Activated naive CD8-positive, alpha-beta T cell (primary cell): ENCODE measurements at regions not wholly inside any gene's neighbourhood (a gene's known extent, or its start where the extent isn't known, plus 50 kb on each side); places are given as distances from the start of the nearest gene placed in this dataset.
"Not testable (repeated sequence)": the region's sequence is repeated elsewhere in the genome, so short reads cannot be mapped to it uniquely, and the experiment has no call there.

Experiments
- H3K27ac Mint-ChIP-seq: one replicate; pipeline ENCODE4 v1.8.0; 2021; ENCODE audit warnings: mixed read lengths
- H3K27me3 Mint-ChIP-seq: one replicate; pipeline ENCODE4 v1.8.0; 2021; ENCODE audit warnings: mixed read lengths
- H3K36me3 Mint-ChIP-seq: one replicate; pipeline ENCODE4 v1.8.0; 2021; ENCODE audit warnings: mixed read lengths
- H3K4me1 Mint-ChIP-seq: one replicate; pipeline ENCODE4 v1.8.0; 2021; ENCODE audit warnings: low read depth, mixed read lengths
- H3K4me3 Mint-ChIP-seq: one replicate; pipeline ENCODE4 v1.8.0; 2021; ENCODE audit warnings: mild to moderate bottlenecking, mixed read lengths
- H3K9me3 Mint-ChIP-seq: one replicate; pipeline ENCODE4 v1.8.0; 2021; ENCODE audit warnings: low read depth, mixed read lengths

GRCh38 chr7:69412331-69413146 is 185.7 kb upstream of the AUTS2 start:
- Mint-ChIP-seq H3K27me3 (no peaks in the 10 kb centered on the region), H3K4me1 (peaks cover 3% of the 10 kb centered on the region), H3K4me3 (no peak overlapping the region), H3K9me3 (peaks cover 11% of the 10 kb centered on the region), H3K27ac (no peak overlapping the region), H3K36me3 (no peaks in the 10 kb centered on the region)

- H3K4me3 Mint-ChIP-seq: no peak overlapping the region
- no peaks in the 10 kb centered on the region for H3K27me3 Mint-ChIP-seq
- H3K9me3 Mint-ChIP-seq: peaks cover 14% of the 10 kb centered on the region
- peaks cover 3% of the 10 kb centered on the region for H3K4me1 Mint-ChIP-seq
- no peak overlapping the region for H3K27ac Mint-ChIP-seq
- peaks cover 2% of the 10 kb centered on the region for H3K36me3 Mint-ChIP-seq
Measured at GRCh38 chr7:69414555-69414954, 183.7 kb upstream of the AUTS2 start.

- Mint-ChIP-seq H3K27ac (no peak overlapping the region), H3K4me1 (no peaks in the 10 kb centered on the region), H3K9me3 (peaks cover 14% of the 10 kb centered on the region), H3K36me3 (peaks cover 2% of the 10 kb centered on the region), H3K27me3 (no peaks in the 10 kb centered on the region), H3K4me3 (no peak overlapping the region)
Measured at GRCh38 chr7:69418869-69419670, 179.2 kb upstream of the AUTS2 start.

DNA sequence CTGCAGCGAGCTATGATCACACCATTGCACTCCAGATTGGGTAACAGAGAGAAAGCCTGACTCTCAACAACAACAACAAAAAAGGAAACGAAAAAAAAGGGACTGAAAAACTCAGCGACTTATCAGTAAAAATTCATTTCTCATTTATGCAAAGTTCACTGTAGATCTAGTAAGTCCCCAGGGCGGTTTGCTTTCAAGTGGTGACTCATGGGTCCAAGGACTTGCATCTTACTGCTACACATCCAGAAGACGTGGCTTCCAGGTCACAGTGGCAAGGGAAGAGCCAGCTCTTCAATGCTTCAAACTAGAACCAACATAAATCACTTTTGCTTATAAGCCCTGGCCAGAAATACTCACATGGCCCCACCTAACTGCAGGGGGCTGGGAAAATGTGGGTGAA is 178.3 kb upstream of the AUTS2 start:
- H3K4me3 Mint-ChIP-seq: no peak overlapping the region
- peaks cover 12% of the 10 kb centered on the region for H3K9me3 Mint-ChIP-seq
- H3K36me3 Mint-ChIP-seq: peaks cover 2% of the 10 kb centered on the region
- no peaks in the 10 kb centered on the region for H3K27me3 Mint-ChIP-seq
- H3K27ac Mint-ChIP-seq: no peak overlapping the region
- H3K4me1 Mint-ChIP-seq: no peaks in the 10 kb centered on the region

GRCh38 chr7:69422574-69422985 is 175.7 kb upstream of the AUTS2 start:
- peaks cover 3% of the 10 kb centered on the region for H3K9me3 Mint-ChIP-seq
- no peak overlapping the region for H3K27ac Mint-ChIP-seq
- H3K36me3 Mint-ChIP-seq: peaks cover 2% of the 10 kb centered on the region

DNA sequence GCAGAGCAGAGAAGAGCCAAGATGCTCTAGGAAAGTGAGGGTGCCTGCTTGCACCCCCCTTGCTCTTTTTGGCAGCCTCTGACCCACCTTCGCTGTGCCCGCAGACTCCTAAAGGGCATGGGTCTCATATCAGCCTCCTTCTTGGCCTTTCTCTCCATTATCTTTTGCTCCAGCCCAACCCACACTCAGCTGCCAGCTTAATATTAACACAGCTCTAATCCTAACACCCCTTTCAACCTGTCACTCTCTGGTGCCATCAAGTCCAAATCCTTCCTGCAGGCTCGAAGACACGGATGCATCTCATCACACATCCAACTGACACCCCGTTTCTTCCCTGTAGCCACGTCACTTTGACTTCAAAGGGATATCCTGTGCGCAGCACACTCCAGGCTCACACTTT is 171.6 kb upstream of the AUTS2 start:
- no peaks in the 10 kb centered on the region for H3K9me3 Mint-ChIP-seq
- H3K4me3 Mint-ChIP-seq: no peak overlapping the region
- no peaks in the 10 kb centered on the region for H3K36me3 Mint-ChIP-seq
- H3K4me1 Mint-ChIP-seq: peaks cover 8% of the 10 kb centered on the region
- H3K27me3 Mint-ChIP-seq: peaks cover 13% of the 10 kb centered on the region
- no peak overlapping the region for H3K27ac Mint-ChIP-seq

More at GRCh38 chr7:69422574-69422985, 175.7 kb upstream of the AUTS2 start:
- no peaks in the 10 kb centered on the region for H3K4me1 Mint-ChIP-seq
- no peak overlapping the region for H3K4me3 Mint-ChIP-seq
- no peaks in the 10 kb centered on the region for H3K27me3 Mint-ChIP-seq

GRCh38 chr7:69428089-69428488 is 170.2 kb upstream of the AUTS2 start:
- H3K4me3 Mint-ChIP-seq: no peak overlapping the region
- H3K9me3 Mint-ChIP-seq: no peaks in the 10 kb centered on the region
- H3K27me3 Mint-ChIP-seq: peaks cover 16% of the 10 kb centered on the region

GRCh38 chr7:69429911-69430383 is 168.3 kb upstream of the AUTS2 start:
- Mint-ChIP-seq H3K4me1 (peaks cover 8% of the 10 kb centered on the region), H3K27ac (no peak overlapping the region), H3K9me3 (no peaks in the 10 kb centered on the region), H3K27me3 (peaks cover 18% of the 10 kb centered on the region), H3K4me3 (no peak overlapping the region), H3K36me3 (no peaks in the 10 kb centered on the region)

More at GRCh38 chr7:69428089-69428488, 170.2 kb upstream of the AUTS2 start:
- Mint-ChIP-seq H3K27ac (no peak overlapping the region), H3K4me1 (peaks cover 8% of the 10 kb centered on the region), H3K36me3 (no peaks in the 10 kb centered on the region)

GRCh38 chr7:69430384-69431021 is 167.8 kb upstream of the AUTS2 start:
- no peaks in the 10 kb centered on the region for H3K36me3 Mint-ChIP-seq
- H3K4me1 Mint-ChIP-seq: peaks cover 8% of the 10 kb centered on the region
- H3K4me3 Mint-ChIP-seq: no peak overlapping the region
- no peaks in the 10 kb centered on the region for H3K9me3 Mint-ChIP-seq
- peaks cover 18% of the 10 kb centered on the region for H3K27me3 Mint-ChIP-seq
- no peak overlapping the region for H3K27ac Mint-ChIP-seq

- Mint-ChIP-seq H3K4me3 (no peak overlapping the region), H3K36me3 (no peaks in the 10 kb centered on the region), H3K27me3 (peaks cover 18% of the 10 kb centered on the region), H3K27ac (no peak overlapping the region), H3K9me3 (no peaks in the 10 kb centered on the region), H3K4me1 (peaks cover 8% of the 10 kb centered on the region)
Measured at GRCh38 chr7:69431626-69432025, 166.6 kb upstream of the AUTS2 start.

- H3K27ac Mint-ChIP-seq, H3K9me3 Mint-ChIP-seq, H3K36me3 Mint-ChIP-seq, H3K4me1 Mint-ChIP-seq, H3K4me3 Mint-ChIP-seq: not testable (repeated sequence)
- H3K27me3 Mint-ChIP-seq: peaks cover 18% of the 10 kb centered on the region
Measured at GRCh38 chr7:69432276-69432675, 166.0 kb upstream of the AUTS2 start.

DNA sequence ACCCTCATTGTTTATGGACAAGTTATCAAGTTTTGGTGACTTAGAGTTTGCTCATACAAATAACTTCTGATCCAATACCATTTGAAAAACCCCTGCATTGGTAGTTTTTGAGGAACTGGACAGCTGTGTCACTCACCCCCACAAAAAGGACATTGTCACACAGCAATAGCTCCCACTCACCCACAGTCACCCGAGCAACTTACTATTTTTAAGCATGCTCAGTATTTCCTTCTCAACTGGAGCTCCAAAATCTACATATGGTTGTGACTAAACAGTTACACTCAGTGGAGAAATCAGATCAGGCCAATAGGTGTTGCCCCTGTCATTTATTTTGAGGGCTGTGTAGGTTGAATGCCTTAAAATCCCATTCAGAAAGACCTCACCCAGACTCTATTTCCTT is 165.2 kb upstream of the AUTS2 start:
- no peak overlapping the region for H3K27ac Mint-ChIP-seq
- peaks cover 18% of the 10 kb centered on the region for H3K27me3 Mint-ChIP-seq
- H3K4me1 Mint-ChIP-seq: peaks cover 8% of the 10 kb centered on the region

DNA sequence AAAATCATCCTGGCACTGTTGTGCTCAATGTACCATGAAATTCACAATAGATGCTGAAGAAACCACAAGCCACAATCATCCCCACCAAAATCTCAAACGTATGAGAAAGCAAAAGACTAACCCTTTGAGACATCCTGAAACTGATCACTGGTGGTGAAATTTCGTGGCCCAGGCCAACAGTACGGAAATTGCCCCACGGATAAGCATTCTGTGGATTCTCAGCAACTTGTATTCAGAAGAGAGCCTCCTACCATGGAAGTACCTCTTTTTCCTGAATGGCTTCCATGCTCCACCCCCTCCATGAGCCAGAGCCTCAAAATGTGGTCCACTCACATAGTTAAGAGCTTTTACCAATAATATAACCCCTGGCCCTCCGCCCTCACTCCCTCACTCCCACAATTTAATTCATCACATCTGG is 163.9 kb upstream of the AUTS2 start:
- Mint-ChIP-seq H3K4me3 (no peak overlapping the region), H3K4me1 (peaks cover 8% of the 10 kb centered on the region), H3K27me3 (peaks cover 15% of the 10 kb centered on the region), H3K9me3 (no peaks in the 10 kb centered on the region), H3K27ac (no peak overlapping the region), H3K36me3 (no peaks in the 10 kb centered on the region)

More for the DNA sequence above, 165.2 kb upstream of the AUTS2 start:
- no peaks in the 10 kb centered on the region for H3K9me3 Mint-ChIP-seq
- no peak overlapping the region for H3K4me3 Mint-ChIP-seq
- no peaks in the 10 kb centered on the region for H3K36me3 Mint-ChIP-seq

GRCh38 chr7:69435711-69436110 is 162.6 kb upstream of the AUTS2 start:
- Mint-ChIP-seq H3K27me3 (peaks cover 9% of the 10 kb centered on the region), H3K36me3 (no peaks in the 10 kb centered on the region), H3K4me3 (no peak overlapping the region), H3K9me3 (peaks cover 4% of the 10 kb centered on the region), H3K4me1 (peaks cover 2% of the 10 kb centered on the region), H3K27ac (no peak overlapping the region)

DNA sequence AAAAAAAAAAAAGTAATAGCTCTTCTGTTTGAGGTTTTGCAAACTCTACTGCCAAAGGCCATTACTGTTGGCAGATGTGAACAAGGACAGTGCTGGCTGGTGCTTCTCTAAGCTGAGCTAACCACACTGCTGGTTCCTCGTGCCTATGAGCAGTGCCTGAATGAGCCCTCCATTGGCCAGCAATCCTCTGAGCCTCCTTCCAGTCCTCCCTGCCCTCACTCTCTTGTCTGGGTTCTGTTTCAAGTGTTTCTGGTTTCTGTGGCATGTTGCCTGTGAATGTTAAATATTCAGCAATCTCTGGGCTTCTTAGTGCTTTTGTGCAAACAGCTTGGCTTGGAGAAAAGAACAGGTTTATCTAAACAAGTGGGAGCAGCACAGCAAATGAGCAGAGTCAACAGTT is 161.3 kb upstream of the AUTS2 start:
- Mint-ChIP-seq H3K9me3 (peaks cover 8% of the 10 kb centered on the region), H3K4me3 (no peak overlapping the region), H3K4me1 (no peaks in the 10 kb centered on the region), H3K27me3 (peaks cover 6% of the 10 kb centered on the region), H3K36me3 (no peaks in the 10 kb centered on the region), H3K27ac (no peak overlapping the region)
